Osteoblast (primary cell): ENCODE measurements at regions not wholly inside any gene's neighbourhood (a gene's known extent, or its start where the extent isn't known, plus 50 kb on each side); places are given as distances from the start of the nearest gene placed in this dataset.

Source experiments
- DNase-seq: peaks from one replicate; pipeline ENCODE4 v3.0.0; 2011; ENCODE audit warnings: low spot score, mixed read lengths; ENCODE audit not compliant: insufficient read length; ENCODE audit errors: missing footprints
- H2AFZ ChIP-seq: 2 replicates; pipeline ENCODE4 v1.6.0; 2011; ENCODE audit warnings: mild to moderate bottlenecking, low read length
- H3K27ac ChIP-seq: 2 replicates; pipeline ENCODE4 v1.5.1; 2011; ENCODE audit warnings: mild to moderate bottlenecking, low read depth, low read length, moderate library complexity
- H3K27me3 ChIP-seq: 2 replicates; pipeline ENCODE4 v1.6.0; 2012; ENCODE audit warnings: mild to moderate bottlenecking, control low read depth, inconsistent platforms, low read length, moderate library complexity; ENCODE audit not compliant: insufficient read depth
- H3K36me3 ChIP-seq: 2 replicates; pipeline ENCODE4 v1.5.1; 2011; ENCODE audit warnings: mild to moderate bottlenecking, low read length, control low read depth, moderate library complexity; ENCODE audit not compliant: insufficient read depth
- H3K4me1 ChIP-seq: 2 replicates; pipeline ENCODE4 v1.5.1; 2011; ENCODE audit warnings: mild to moderate bottlenecking, low read length, control low read depth, moderate library complexity; ENCODE audit not compliant: insufficient read depth
- H3K4me2 ChIP-seq: 2 replicates; pipeline ENCODE4 v1.6.0; 2011; ENCODE audit warnings: mild to moderate bottlenecking, low read length; ENCODE audit not compliant: insufficient read depth
- H3K4me3 ChIP-seq: fragments of 200-600 bp; sonication (generic); 3 replicates; pipeline ENCODE4 v1.5.1; 2012; ENCODE audit warnings: mild to moderate bottlenecking, low read length, inconsistent platforms; ENCODE audit not compliant: insufficient read depth
- H3K79me2 ChIP-seq: 2 replicates; pipeline ENCODE4 v1.6.0; 2012; ENCODE audit warnings: mild to moderate bottlenecking, low read length, control low read depth, inconsistent platforms; ENCODE audit not compliant: insufficient read depth
- H3K9me3 ChIP-seq: 2 replicates; pipeline ENCODE4 v1.5.1; 2011; ENCODE audit warnings: low read depth, low read length, control low read depth
- H4K20me1 ChIP-seq: 2 replicates; pipeline ENCODE4 v1.6.0; 2012; ENCODE audit warnings: mild to moderate bottlenecking, low read length, control low read depth; ENCODE audit not compliant: insufficient read depth
- TF ChIP-seq, protein P1 (sequence below): IDR thresholded peaks from 2 replicates; pipeline ENCODE4 v1.5.1; 2011; ENCODE audit warnings: mild to moderate bottlenecking, low read depth, low read length, moderate library complexity; ENCODE audit errors: extremely low read depth

DNA sequence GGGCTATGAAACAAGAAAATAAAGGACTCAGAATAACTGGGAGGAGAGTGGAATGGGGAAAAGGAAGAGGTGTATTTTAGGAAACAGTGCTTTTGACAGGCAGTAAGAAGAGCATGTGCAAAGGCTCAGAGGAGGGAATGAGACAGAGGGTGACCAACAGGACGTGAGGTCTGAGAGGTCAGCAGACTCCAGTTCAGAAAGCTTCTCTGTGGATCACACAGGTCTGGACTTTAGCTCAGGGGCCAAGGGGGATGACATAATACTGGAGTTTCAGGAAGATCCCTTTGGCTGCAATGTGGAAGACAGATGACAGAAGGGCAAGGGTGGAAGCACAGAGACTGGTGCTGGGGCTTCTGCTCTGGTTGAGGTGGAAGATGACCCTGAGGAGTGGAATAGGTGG is 489.9 kb upstream of the CDH5 start:
- Histone ChIP-seq H3K27ac (peak overlapping the region; percentile 9), H4K20me1 (no peaks in the 10 kb centered on the region), H3K36me3 (no peaks in the 10 kb centered on the region), H2AFZ (peak overlapping the region; percentile 47), H3K79me2 (no peaks in the 10 kb centered on the region), H3K9me3 (no peaks in the 10 kb centered on the region), H3K4me2 (no peak overlapping the region), H3K4me1 (peaks cover 4% of the 10 kb centered on the region), H3K27me3 (no peaks in the 10 kb centered on the region), H3K4me3 (no peak overlapping the region)
- no peak for DNase-seq
- TF ChIP-seq, protein P1, sequence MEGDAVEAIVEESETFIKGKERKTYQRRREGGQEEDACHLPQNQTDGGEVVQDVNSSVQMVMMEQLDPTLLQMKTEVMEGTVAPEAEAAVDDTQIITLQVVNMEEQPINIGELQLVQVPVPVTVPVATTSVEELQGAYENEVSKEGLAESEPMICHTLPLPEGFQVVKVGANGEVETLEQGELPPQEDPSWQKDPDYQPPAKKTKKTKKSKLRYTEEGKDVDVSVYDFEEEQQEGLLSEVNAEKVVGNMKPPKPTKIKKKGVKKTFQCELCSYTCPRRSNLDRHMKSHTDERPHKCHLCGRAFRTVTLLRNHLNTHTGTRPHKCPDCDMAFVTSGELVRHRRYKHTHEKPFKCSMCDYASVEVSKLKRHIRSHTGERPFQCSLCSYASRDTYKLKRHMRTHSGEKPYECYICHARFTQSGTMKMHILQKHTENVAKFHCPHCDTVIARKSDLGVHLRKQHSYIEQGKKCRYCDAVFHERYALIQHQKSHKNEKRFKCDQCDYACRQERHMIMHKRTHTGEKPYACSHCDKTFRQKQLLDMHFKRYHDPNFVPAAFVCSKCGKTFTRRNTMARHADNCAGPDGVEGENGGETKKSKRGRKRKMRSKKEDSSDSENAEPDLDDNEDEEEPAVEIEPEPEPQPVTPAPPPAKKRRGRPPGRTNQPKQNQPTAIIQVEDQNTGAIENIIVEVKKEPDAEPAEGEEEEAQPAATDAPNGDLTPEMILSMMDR = no peak

- Histone ChIP-seq H4K20me1 (no peaks in the 10 kb centered on the region), H3K27ac (no peak overlapping the region), H2AFZ (peak overlapping the region; percentile 47), H3K4me2 (no peak overlapping the region), H3K4me3 (no peak overlapping the region), H3K36me3 (no peaks in the 10 kb centered on the region), H3K27me3 (no peaks in the 10 kb centered on the region), H3K9me3 (no peaks in the 10 kb centered on the region), H3K79me2 (no peaks in the 10 kb centered on the region), H3K4me1 (peaks cover 4% of the 10 kb centered on the region)
- DNase-seq = peak; percentile 66
- TF ChIP-seq, protein P1 = no peak
Observed at GRCh38 chr16:65876056-65876408, 490.5 kb upstream of the CDH5 start.

DNA sequence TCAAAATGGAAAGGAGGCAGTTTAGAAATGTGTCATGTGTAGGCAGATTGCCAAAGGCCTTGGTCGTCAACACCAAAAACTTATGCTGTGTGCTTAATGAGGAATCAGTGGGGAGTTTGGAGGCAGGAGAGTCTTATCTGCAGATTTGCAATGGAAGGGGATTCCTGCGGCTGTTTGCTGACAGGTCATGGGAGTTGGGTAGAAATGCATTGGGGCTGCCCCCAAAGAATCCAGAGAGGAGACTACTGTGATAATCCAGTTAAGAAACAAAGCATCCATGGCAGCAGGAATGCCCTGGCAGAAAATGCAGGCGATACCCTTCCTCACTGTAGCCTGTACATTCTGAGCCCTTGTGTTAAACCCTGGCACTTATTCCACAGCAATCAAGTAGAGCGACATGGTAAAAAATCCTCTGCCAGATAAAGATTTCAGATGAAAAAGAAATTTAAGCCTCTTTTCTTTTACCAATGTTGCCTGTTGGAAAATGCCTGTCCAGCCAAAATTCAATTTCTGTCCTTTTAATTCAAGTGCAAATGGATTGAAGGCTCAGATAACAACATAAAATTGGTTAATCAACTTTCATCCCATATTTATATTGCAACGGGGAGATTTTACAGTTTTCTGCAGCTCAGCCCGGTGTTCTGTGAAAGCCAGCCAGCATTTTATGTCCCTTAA is 491.0 kb upstream of the CDH5 start:
- Histone ChIP-seq H3K27me3 (no peaks in the 10 kb centered on the region), H3K27ac (no peak overlapping the region), H2AFZ (no peak overlapping the region), H3K4me2 (no peak overlapping the region), H3K9me3 (no peaks in the 10 kb centered on the region), H3K79me2 (no peaks in the 10 kb centered on the region), H3K4me3 (no peak overlapping the region), H3K36me3 (no peaks in the 10 kb centered on the region), H4K20me1 (no peaks in the 10 kb centered on the region), H3K4me1 (peaks cover 4% of the 10 kb centered on the region)
- no peak for DNase-seq
- TF ChIP-seq, protein P1 = no peak

- H3K27me3 ChIP-seq = peaks cover 2% of the 10 kb centered on the region
- H4K20me1 ChIP-seq = no peaks in the 10 kb centered on the region
- no peaks in the 10 kb centered on the region for H3K79me2 ChIP-seq
- no peak overlapping the region for H3K4me2 ChIP-seq
- H3K4me1 ChIP-seq = no peaks in the 10 kb centered on the region
- DNase-seq = no peak
- H2AFZ ChIP-seq = no peak overlapping the region
- no peaks in the 10 kb centered on the region for H3K9me3 ChIP-seq
- H3K36me3 ChIP-seq = no peaks in the 10 kb centered on the region
- TF ChIP-seq, protein P1 = no peak
- no peak overlapping the region for H3K4me3 ChIP-seq
- no peak overlapping the region for H3K27ac ChIP-seq
Observed at GRCh38 chr16:65869261-65869660, 497.2 kb upstream of the CDH5 start.
